ENCODE measurements at regions not wholly inside any gene's neighbourhood (a gene's known extent, or its start where the extent isn't known, plus 50 kb on each side); places are given as distances from the start of the nearest gene placed in this dataset.

- TF ChIP-seq CTCF (IDR thresholded peaks at IDR 0.05): no peak
- TF ChIP-seq EP300 (IDR thresholded peaks at IDR 0.05): no peak
- TF ChIP-seq POLR2AphosphoS5 (IDR thresholded peaks at IDR 0.05): no peak
- no peak for TF ChIP-seq POLR2A (IDR thresholded peaks at IDR 0.05)
Measured at GRCh38 chr18:40360558-40360957, 1594.5 kb upstream of the PIK3C3 start.
